Endothelial cell of umbilical vein (primary cell): ENCODE measurements at regions not wholly inside any gene's neighbourhood (a gene's known extent, or its start where the extent isn't known, plus 50 kb on each side); places are given as distances from the start of the nearest gene placed in this dataset.

ENCODE experiments used
- BruUV-seq: library from RNA; stranded (reverse); fragments of 400-500 nt; replicated peaks from 2 replicates; lab custom pipeline; 2021; lab: Mats Ljungman, UMichigan
- CTCF ChIA-PET: fragments of 300-600, 350-600 bp; sonication (Branson Sonifier 250); formaldehyde crosslinking; loops from one replicate; lab custom pipeline; 2021; ENCODE audit warnings: antibody characterized with exemption, inconsistent platforms; lab: Charles Lee
- POLR2A ChIA-PET: fragments of 300-600, 350-600 bp; sonication (Branson Sonifier 250); formaldehyde crosslinking; loops from one replicate; lab custom pipeline; 2021; ENCODE audit warnings: antibody characterized with exemption, inconsistent platforms; lab: Charles Lee
- DNase-seq: peaks from one replicate; pipeline ENCODE4 v3.0.0-alpha.2; 2011; ENCODE audit warnings: low read depth, low spot score
- FAIRE-seq: peaks from 2 replicates; lab custom pipeline; 2011; peaks lifted over from hg19 to GRCh38; lab: Jason Lieb, UNC
- H2AFZ ChIP-seq: 2 replicates; pipeline ENCODE4 v1.6.0; 2012; ENCODE audit warnings: low read depth, low read length, control low read depth, inconsistent platforms
- H3K27ac ChIP-seq: 2 replicates; pipeline ENCODE4 v1.5.1; 2011; ENCODE audit warnings: low read depth, mild to moderate bottlenecking, control low read depth, low read length, moderate library complexity; ENCODE audit not compliant: insufficient read depth
- H3K27me3 ChIP-seq, 2 experiments: 2 replicates each; pipeline versions ENCODE4 v1.6.0 to v1.6.1; 2011; ENCODE audit warnings: low read length in 2 of 2, mixed read lengths in 1 of 2; ENCODE audit not compliant: control insufficient read depth in 2 of 2, insufficient read depth in 2 of 2
- H3K36me3 ChIP-seq, 2 experiments: 2 replicates in 1 of 2; 3 replicates in 1 of 2; pipeline ENCODE4 v1.5.1; 2011; ENCODE audit warnings: low read length in 2 of 2, mild to moderate bottlenecking in 1 of 2, moderate library complexity in 1 of 2; ENCODE audit not compliant: control insufficient read depth in 2 of 2, insufficient read depth in 2 of 2; ENCODE audit errors: extremely low read depth in 1 of 2
- H3K4me1 ChIP-seq: 3 replicates; pipeline ENCODE4 v1.5.1; 2011; ENCODE audit warnings: mild to moderate bottlenecking, low read length; ENCODE audit not compliant: control insufficient read depth, insufficient read depth; ENCODE audit errors: extremely low read depth
- H3K4me2 ChIP-seq: 2 replicates; pipeline ENCODE4 v1.6.1; 2011; ENCODE audit warnings: low read length, control low read depth, mixed read lengths; ENCODE audit not compliant: insufficient read depth
- H3K4me3 ChIP-seq, 3 experiments: fragments of 200-600 bp in 1 of 3; sonication (generic), shearing (Covaris generic) in 1 of 3; replicated peaks in 1 of 3; 2 replicates each; pipeline ENCODE4 v1.5.1; 2011 to 2016; ENCODE audit warnings: control low read depth in 3 of 3, low read length in 3 of 3, mild to moderate bottlenecking in 2 of 3, inconsistent platforms in 1 of 3, low read depth in 1 of 3, moderate library complexity in 1 of 3; ENCODE audit not compliant: insufficient read depth in 1 of 3
- H3K79me2 ChIP-seq: 2 replicates; pipeline ENCODE4 v1.6.0; 2012; ENCODE audit warnings: low read length, inconsistent platforms; ENCODE audit not compliant: control insufficient read depth, insufficient read depth
- H3K9ac ChIP-seq: replicated peaks from 2 replicates; pipeline ENCODE3; 2011; ENCODE audit warnings: low read length, control low read depth; ENCODE audit not compliant: insufficient read depth; ENCODE audit errors: extremely low read depth
- H3K9me1 ChIP-seq: replicated peaks from 3 replicates; pipeline ENCODE4 v1.6.0; 2011; ENCODE audit warnings: mild to moderate bottlenecking, low read length; ENCODE audit not compliant: control insufficient read depth, insufficient read depth; ENCODE audit errors: extremely low read depth
- H3K9me3 ChIP-seq: replicated peaks from 2 replicates; pipeline ENCODE4 v1.5.1; 2012; ENCODE audit warnings: low read length, inconsistent platforms; ENCODE audit not compliant: control insufficient read depth, insufficient read depth
- H4K20me1 ChIP-seq: replicated peaks from 2 replicates; pipeline ENCODE3; 2011; ENCODE audit warnings: mild to moderate bottlenecking, low read length; ENCODE audit not compliant: control insufficient read depth, insufficient read depth; ENCODE audit errors: extremely low read depth
- CTCF ChIP-seq, 2 donors: IDR thresholded peaks; 1 replicate in 1 of 2; 2 replicates in 1 of 2; pipeline ENCODE4 v1.5.1; 2011; ENCODE audit warnings: low read length in 2 of 2, mild to moderate bottlenecking in 2 of 2, moderate library complexity in 2 of 2, control low read depth in 1 of 2, inconsistent platforms in 1 of 2, low read depth in 1 of 2; ENCODE audit not compliant: insufficient read depth in 1 of 2; ENCODE audit errors: extremely low read depth in 1 of 2
- EZH2 ChIP-seq: IDR thresholded peaks from 2 replicates; pipeline ENCODE4 v1.6.1; 2012; ENCODE audit warnings: borderline replicate concordance, low read depth, mild to moderate bottlenecking, moderate library complexity, low read length, inconsistent platforms; ENCODE audit not compliant: severe bottlenecking
- FOS ChIP-seq: IDR thresholded peaks from 2 replicates; pipeline ENCODE4 v1.6.1; 2011; ENCODE audit warnings: mild to moderate bottlenecking, low read length, moderate library complexity, borderline replicate concordance; ENCODE audit not compliant: insufficient read depth
- GATA2 ChIP-seq: IDR thresholded peaks from 2 replicates; pipeline ENCODE4 v1.7.0; 2011; ENCODE audit warnings: low read depth, mild to moderate bottlenecking, moderate library complexity, mixed read lengths, low read length; ENCODE audit not compliant: insufficient read length, insufficient read depth
- JUN ChIP-seq: IDR thresholded peaks from 2 replicates; pipeline ENCODE4 v1.6.1; 2011; ENCODE audit warnings: borderline replicate concordance, low read depth; ENCODE audit not compliant: insufficient read length, insufficient read depth
- MAX ChIP-seq: IDR thresholded peaks from 2 replicates; pipeline ENCODE4 v1.6.1; 2011; ENCODE audit not compliant: insufficient read depth, insufficient read length
- MYC ChIP-seq: IDR thresholded peaks from one replicate; pipeline ENCODE4 v1.6.1; 2011; ENCODE audit warnings: mild to moderate bottlenecking, low read depth, low read length
- POLR2A ChIP-seq: IDR thresholded peaks from 2 replicates; pipeline ENCODE4 v1.6.1; 2012; ENCODE audit warnings: low read depth, mild to moderate bottlenecking, control low read depth, low read length
- POLR2AphosphoS5 ChIP-seq: IDR thresholded peaks from 2 replicates; pipeline ENCODE4 v1.6.1; 2012; ENCODE audit warnings: low read depth, mild to moderate bottlenecking, control low read depth, low read length, moderate library complexity; ENCODE audit not compliant: insufficient read depth
- dilution Hi-C: fragments of 300-500 bp; cut with MboI; formaldehyde crosslinking; loops from one replicate; pipeline ENCODE4 v1.15.0; 2019; ENCODE audit warnings: low sequenced_read_pairs; ENCODE audit not compliant: extremely low pct_ligation_motif_present
- intact Hi-C: fragments of 100-400 bp; cut with micrococcal nuclease; formaldehyde crosslinking; loops from one replicate; pipeline ENCODE4 v1.10.0; 2022

GRCh38 chr3:180351601-180352000, 250.4 kb upstream of the TTC14 start:
- Histone ChIP-seq H3K9ac (no peak overlapping the region), H3K79me2 (no peaks in the 10 kb centered on the region), H3K9me3 (no peaks in the 10 kb centered on the region), H2AFZ (no peak overlapping the region), H3K36me3 (no peaks in the 10 kb centered on the region), H3K9me1 (no peaks in the 10 kb centered on the region), H3K4me3 (no peak overlapping the region), H3K4me1 (no peaks in the 10 kb centered on the region), H4K20me1 (no peaks in the 10 kb centered on the region), H3K4me2 (no peak overlapping the region), H3K27me3 (no peaks in the 10 kb centered on the region), H3K27ac (no peak overlapping the region)
- dilution Hi-C loops (no loop called here), intact Hi-C loops (no loop called here)
- DNase-seq, result no peak
- TF ChIP-seq MAX (no peak), GATA2 (no peak), FOS (no peak), EZH2 (no peak), CTCF (IDR thresholded peaks at IDR 0.05; ENCODE audit: extremely low read depth in 1 of 2, insufficient read depth in 1 of 2, low read depth in 1 of 2, low read length in 2 of 2) (no peak), POLR2A (no peak), POLR2AphosphoS5 (no peak), JUN (no peak), MYC (no peak)
- ChIA-PET POLR2A (no interaction called here), CTCF (no interaction called here)
- FAIRE-seq, result no peak
- BruUV-seq, result no TSS peak
